Right lobe of liver (tissue), 6 donors: ENCODE measurements at regions not wholly inside any gene's neighbourhood (a gene's known extent, or its start where the extent isn't known, plus 50 kb on each side); places are given as distances from the start of the nearest gene placed in this dataset.

Experiments used
- ATAC-seq, 4 donors: fragments of 200-7000 bp; cut with Tn5 transposase; one replicate each; pipeline ENCODE4 v1.9.1; 2020; ENCODE audit warnings: mild to moderate bottlenecking in 4 of 4, moderate library complexity in 4 of 4
- DNase-seq, 3 donors: peaks; one replicate each; pipeline ENCODE4 v3.0.0-alpha.2; 2020
- H3K27ac ChIP-seq, 3 donors: fragments of 200-600 bp; one replicate each; pipeline ENCODE4 v1.8.0; 2022
- H3K27me3 ChIP-seq, 2 donors: fragments of 200-600 bp; one replicate each; pipeline ENCODE4 v1.8.0; 2022
- H3K36me3 ChIP-seq, 4 donors: fragments of 200-600 bp; sonication (generic) in 1 of 4; one replicate each; pipeline versions ENCODE4 v1.5.1 to v1.8.0; 2017 to 2022; ENCODE audit warnings: control low read depth in 1 of 4
- H3K4me1 ChIP-seq, 4 donors: fragments of 200-600 bp; sonication (generic) in 1 of 4; one replicate each; pipeline versions ENCODE4 v1.5.1 to v1.8.0; 2017 to 2022; ENCODE audit warnings: control low read depth in 1 of 4
- H3K4me3 ChIP-seq, 3 donors: fragments of 200-600 bp; one replicate each; pipeline ENCODE4 v1.8.0; 2022
- H3K9me3 ChIP-seq, 4 donors: fragments of 200-600 bp; sonication (generic) in 1 of 4; one replicate each; pipeline versions ENCODE4 v1.5.1 to v1.8.0; 2017 to 2022; ENCODE audit warnings: control low read depth in 1 of 4
- POLR2A ChIP-seq: fragments of 450-650 bp; IDR thresholded peaks from one replicate; pipeline ENCODE4 v1.6.1; 2017; ENCODE audit warnings: antibody characterized with exemption, mild to moderate bottlenecking
- WGBS: methylation state at CpG from one replicate; pipeline ENCODE4 v1.1.6; 2018; ENCODE audit warnings: low coverage, low lambda C conversion rate; ENCODE audit not compliant: insufficient coverage; ENCODE audit errors: missing lambda C conversion rate; 5-methylcytosine and 5-hydroxymethylcytosine counted together
- intact Hi-C, 2 donors: fragments of 100-400 bp; cut with DNase I; formaldehyde crosslinking; loops; one replicate each; pipeline versions ENCODE4 v1.11.2 to v1.14.1; 2022
- TF ChIP-seq, protein P1 (sequence below), 4 donors: fragments of 200-600 bp in 3 of 4; fragments of 450-650 bp in 1 of 4; IDR thresholded peaks; one replicate each; pipeline versions ENCODE4 v1.5.1 to v1.8.0; 2016 to 2022; ENCODE audit warnings: antibody characterized with exemption in 4 of 4, mild to moderate bottlenecking in 2 of 4
- donor health status: DM: no; HTN: yes; CAD: no.
- donor health status: DM: no; HTN: no; CAD: no.
- donor health status: DM: no; HTN: no; CAD: no.
- donor health status: DM: no; HTN: yes; CAD: no.
- donor health status: DM: no; HTN: yes; CAD: no.

DNA sequence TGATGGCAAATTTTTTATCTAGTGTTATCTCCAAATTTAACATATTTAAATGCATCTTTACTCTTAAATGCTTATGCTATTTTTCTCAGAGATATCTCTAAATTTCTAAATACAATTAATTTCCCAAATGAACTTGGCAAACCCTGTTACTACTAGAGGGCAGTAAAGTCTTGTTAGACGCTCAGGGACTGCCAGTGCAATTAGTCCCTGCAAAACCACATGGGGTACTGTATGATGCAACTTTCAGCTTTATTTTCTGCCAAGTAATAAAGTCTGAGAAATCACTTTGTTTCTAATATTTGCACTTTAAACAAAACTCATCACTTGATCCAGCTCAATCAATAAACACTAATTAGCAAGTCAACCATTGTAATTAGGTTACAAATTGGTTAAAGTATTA lies 76.0 kb upstream of the ADGRB3 start:
- intact Hi-C loops, result no loop called here
- Histone ChIP-seq H3K27ac (no peak overlapping the region), H3K4me1 (no peaks in the 10 kb centered on the region), H3K4me3 (no peak overlapping the region), H3K9me3 (no peaks in the 10 kb centered on the region), H3K27me3 (no peaks in the 10 kb centered on the region), H3K36me3 (no peaks in the 10 kb centered on the region)
- ATAC-seq (no peak), DNase-seq (no peak)
- 0% methylated on average over 1 of the region's 1 CpG for WGBS
- no peak for TF ChIP-seq POLR2A
- TF ChIP-seq, protein P1, sequence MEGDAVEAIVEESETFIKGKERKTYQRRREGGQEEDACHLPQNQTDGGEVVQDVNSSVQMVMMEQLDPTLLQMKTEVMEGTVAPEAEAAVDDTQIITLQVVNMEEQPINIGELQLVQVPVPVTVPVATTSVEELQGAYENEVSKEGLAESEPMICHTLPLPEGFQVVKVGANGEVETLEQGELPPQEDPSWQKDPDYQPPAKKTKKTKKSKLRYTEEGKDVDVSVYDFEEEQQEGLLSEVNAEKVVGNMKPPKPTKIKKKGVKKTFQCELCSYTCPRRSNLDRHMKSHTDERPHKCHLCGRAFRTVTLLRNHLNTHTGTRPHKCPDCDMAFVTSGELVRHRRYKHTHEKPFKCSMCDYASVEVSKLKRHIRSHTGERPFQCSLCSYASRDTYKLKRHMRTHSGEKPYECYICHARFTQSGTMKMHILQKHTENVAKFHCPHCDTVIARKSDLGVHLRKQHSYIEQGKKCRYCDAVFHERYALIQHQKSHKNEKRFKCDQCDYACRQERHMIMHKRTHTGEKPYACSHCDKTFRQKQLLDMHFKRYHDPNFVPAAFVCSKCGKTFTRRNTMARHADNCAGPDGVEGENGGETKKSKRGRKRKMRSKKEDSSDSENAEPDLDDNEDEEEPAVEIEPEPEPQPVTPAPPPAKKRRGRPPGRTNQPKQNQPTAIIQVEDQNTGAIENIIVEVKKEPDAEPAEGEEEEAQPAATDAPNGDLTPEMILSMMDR (IDR thresholded peaks at IDR 0.05), result no peak

GRCh38 chr6:68546620-68547019 lies 88.5 kb upstream of the ADGRB3 start:
- Histone ChIP-seq H3K4me3 (no peak overlapping the region), H3K36me3 (no peaks in the 10 kb centered on the region), H3K9me3 (no peaks in the 10 kb centered on the region), H3K27ac (no peak overlapping the region), H3K27me3 (no peaks in the 10 kb centered on the region), H3K4me1 (no peaks in the 10 kb centered on the region)
- TF ChIP-seq, protein P1 (IDR thresholded peaks at IDR 0.05), result no peak
- TF ChIP-seq POLR2A, result no peak
- WGBS, result 30% methylated on average over 1 of the region's 1 CpG
- ATAC-seq, result no peak
- DNase-seq, result no peak
- intact Hi-C loops, result no loop called here

- no peaks in the 10 kb centered on the region for H3K9me3 ChIP-seq
- H3K36me3 ChIP-seq, result no peaks in the 10 kb centered on the region
- TF ChIP-seq, protein P1 (IDR thresholded peaks at IDR 0.05), result no peak
- no peak for TF ChIP-seq POLR2A
- DNase-seq, result no peak
- 35% methylated on average over 3 of the region's 3 CpGs for WGBS
- intact Hi-C loops, result no loop called here
- no peaks in the 10 kb centered on the region for H3K27me3 ChIP-seq
- H3K4me3 ChIP-seq, result no peak overlapping the region
- no peaks in the 10 kb centered on the region for H3K4me1 ChIP-seq
- ATAC-seq, result no peak
- H3K27ac ChIP-seq, result no peak overlapping the region
Observed at GRCh38 chr6:68544450-68544849, 90.6 kb upstream of the ADGRB3 start.

DNA sequence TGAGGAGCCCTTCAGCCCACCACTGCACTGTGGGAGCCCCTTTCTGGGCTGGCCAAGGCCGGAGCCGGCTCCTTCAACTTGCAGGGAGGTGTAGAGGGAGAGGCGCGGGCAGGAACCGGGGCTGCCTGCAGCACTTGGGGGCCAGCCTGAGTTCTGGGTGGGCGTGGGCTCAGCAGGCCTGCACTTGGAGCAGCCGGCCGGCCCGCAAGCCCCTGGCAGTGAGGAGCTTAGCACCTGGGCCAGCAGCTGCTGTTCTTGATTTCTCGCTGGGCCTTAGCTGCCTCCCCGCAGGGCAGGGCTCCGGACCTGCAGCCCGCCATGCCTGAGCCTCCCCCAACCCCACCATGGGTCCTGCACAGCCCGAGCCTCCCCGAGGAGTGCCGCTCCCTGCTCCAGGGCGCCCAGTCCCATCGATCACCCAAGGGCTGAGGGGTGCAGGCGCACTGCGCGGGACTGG lies 101.7 kb upstream of the ADGRB3 start:
- H3K36me3 ChIP-seq, result no peaks in the 10 kb centered on the region
- no peaks in the 10 kb centered on the region for H3K4me1 ChIP-seq
- H3K9me3 ChIP-seq, result no peaks in the 10 kb centered on the region
- no peak overlapping the region for H3K4me3 ChIP-seq
- intact Hi-C loops, result no loop called here
- TF ChIP-seq, protein P1 (IDR thresholded peaks at IDR 0.05), result no peak
- no peak for TF ChIP-seq POLR2A
- WGBS, result no CpG with 5 or more reads among the region's 21 CpGs
- H3K27me3 ChIP-seq, result no peaks in the 10 kb centered on the region
- DNase-seq, result peak in 1 of 3 donors; percentile 43
- no peak for ATAC-seq
- no peak overlapping the region for H3K27ac ChIP-seq

DNA sequence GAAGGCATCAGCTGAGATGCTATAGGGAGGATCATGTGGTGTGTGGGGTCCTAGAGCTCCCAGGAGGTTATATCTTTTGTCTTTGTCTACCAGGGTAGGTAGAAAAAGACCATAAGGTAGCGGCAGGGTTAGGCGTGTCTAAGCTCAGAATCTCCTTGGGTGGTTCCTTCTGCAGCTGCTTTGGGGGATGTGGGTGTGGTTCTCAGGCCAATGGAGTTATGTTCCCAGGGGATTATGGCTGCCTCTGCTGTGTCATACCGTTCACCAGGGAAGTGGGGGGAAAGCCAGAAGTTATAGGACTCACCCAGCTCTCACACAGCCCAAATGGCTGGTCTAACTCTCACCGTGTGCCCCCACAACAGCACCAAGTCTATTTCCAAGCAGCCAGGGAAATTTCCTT lies 107.4 kb upstream of the ADGRB3 start:
- no peaks in the 10 kb centered on the region for H3K9me3 ChIP-seq
- no peaks in the 10 kb centered on the region for H3K36me3 ChIP-seq
- H3K27me3 ChIP-seq, result no peaks in the 10 kb centered on the region
- no peak overlapping the region for H3K27ac ChIP-seq
- no peak overlapping the region for H3K4me3 ChIP-seq
- TF ChIP-seq POLR2A, result no peak
- TF ChIP-seq, protein P1 (IDR thresholded peaks at IDR 0.05), result no peak
- no peak for DNase-seq
- WGBS, result 60% methylated on average over 4 of the region's 4 CpGs
- intact Hi-C loops, result no loop called here
- no peak for ATAC-seq
- no peaks in the 10 kb centered on the region for H3K4me1 ChIP-seq
